ENCODE measurements at regions not wholly inside any gene's neighbourhood (a gene's known extent, or its start where the extent isn't known, plus 50 kb on each side); places are given as distances from the start of the nearest gene placed in this dataset.

DNA sequence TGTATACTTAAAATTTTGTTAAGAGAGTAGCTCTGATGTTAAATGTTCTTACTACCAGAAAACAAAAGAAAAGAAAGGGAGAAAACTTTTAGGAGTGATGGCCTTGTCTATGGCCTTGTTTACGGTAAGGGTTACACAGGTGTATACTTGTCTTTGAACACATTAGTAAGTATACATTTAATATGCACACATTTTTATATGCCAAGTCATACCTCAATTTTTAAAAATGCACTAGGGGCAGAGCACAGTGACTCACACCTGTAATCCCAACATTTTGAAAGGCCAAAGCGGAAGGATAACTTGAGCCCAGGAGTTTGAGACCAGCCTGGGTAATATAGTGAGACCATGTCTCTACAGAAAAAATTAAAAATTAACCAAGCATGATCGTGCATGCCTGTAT is 166.7 kb upstream of the SNX2 start:
- TF ChIP-seq, protein P1, sequence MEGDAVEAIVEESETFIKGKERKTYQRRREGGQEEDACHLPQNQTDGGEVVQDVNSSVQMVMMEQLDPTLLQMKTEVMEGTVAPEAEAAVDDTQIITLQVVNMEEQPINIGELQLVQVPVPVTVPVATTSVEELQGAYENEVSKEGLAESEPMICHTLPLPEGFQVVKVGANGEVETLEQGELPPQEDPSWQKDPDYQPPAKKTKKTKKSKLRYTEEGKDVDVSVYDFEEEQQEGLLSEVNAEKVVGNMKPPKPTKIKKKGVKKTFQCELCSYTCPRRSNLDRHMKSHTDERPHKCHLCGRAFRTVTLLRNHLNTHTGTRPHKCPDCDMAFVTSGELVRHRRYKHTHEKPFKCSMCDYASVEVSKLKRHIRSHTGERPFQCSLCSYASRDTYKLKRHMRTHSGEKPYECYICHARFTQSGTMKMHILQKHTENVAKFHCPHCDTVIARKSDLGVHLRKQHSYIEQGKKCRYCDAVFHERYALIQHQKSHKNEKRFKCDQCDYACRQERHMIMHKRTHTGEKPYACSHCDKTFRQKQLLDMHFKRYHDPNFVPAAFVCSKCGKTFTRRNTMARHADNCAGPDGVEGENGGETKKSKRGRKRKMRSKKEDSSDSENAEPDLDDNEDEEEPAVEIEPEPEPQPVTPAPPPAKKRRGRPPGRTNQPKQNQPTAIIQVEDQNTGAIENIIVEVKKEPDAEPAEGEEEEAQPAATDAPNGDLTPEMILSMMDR (IDR thresholded peaks at IDR 0.05) = no peak
- TF ChIP-seq POLR2A (IDR thresholded peaks at IDR 0.05) = no peak
